CMK (cell line): ENCODE measurements at regions not wholly inside any gene's neighbourhood (a gene's known extent, or its start where the extent isn't known, plus 50 kb on each side); places are given as distances from the start of the nearest gene placed in this dataset.
"Not testable (repeated sequence)": the region's sequence is repeated elsewhere in the genome, so short reads cannot be mapped to it uniquely, and the experiment has no call there.

Experiments
- DNase-seq: peaks from one replicate; pipeline ENCODE4 v3.0.0-alpha.2; 2010; ENCODE audit warnings: low read depth

DNA sequence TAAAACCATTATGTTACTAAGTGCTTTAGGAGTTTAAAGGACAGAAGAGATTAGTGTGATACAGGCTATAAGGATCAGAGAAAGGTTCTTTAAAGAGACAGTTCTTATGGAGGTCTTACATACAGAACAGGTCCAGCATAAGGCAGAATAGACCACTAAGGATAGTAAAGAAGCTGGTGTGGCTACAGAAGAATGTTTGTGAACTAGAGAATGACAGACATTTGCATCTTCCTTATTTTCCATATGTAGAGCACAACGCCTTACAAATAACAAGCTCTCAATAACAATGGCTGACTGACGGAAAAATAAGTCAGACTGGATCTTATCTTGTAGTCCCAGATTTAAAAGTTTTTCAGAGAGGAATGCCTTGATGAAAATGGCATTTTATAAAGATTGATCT is 95.6 kb upstream of the NOTCH2NLA start:
- not testable (repeated sequence) for DNase-seq

- DNase-seq = not testable (repeated sequence)
These were observed 94.5 kb upstream of the NOTCH2NLA start for GRCh38 chr1:146323302-146323701.

DNA sequence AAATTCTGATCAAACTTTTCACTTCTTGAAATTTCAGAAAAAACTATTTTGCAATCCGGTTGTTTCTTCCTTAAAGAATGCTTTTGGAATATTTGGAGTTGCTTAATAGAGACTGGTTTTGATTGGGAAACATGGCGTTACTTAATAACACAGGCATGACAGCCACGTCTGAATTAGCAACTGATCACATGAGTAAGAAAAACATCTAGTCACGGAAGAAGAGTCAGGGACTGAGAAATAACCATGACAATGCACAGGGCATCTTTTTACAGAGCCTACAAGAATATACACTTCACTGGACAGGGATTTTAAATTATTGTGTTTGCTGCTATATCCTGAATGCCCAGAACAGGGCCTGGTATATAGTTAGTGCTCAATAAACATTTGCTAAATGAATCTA is 94.1 kb upstream of the NOTCH2NLA start:
- DNase-seq = not testable (repeated sequence)

GRCh38 chr1:146318715-146319114 is 89.9 kb upstream of the NOTCH2NLA start:
- DNase-seq = not testable (repeated sequence)

DNA sequence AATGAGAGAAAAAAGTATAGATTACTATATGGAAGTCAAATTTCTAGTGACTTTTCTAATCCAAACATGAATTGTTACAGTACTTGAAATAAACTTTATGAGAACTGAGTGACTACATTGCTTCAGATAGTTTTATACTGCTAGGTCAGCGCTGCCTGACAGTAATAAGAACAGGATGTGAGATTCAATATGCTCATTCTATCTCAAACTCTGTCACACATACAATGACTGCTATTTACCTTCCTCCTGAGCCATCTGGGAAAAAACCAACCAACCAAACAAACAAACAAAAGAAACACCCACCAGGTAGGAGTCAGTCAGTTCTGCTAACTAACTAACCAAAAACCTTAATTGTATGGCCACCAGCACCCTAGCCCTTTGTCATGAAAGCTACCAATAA is 89.0 kb upstream of the NOTCH2NLA start:
- DNase-seq = not testable (repeated sequence)

DNA sequence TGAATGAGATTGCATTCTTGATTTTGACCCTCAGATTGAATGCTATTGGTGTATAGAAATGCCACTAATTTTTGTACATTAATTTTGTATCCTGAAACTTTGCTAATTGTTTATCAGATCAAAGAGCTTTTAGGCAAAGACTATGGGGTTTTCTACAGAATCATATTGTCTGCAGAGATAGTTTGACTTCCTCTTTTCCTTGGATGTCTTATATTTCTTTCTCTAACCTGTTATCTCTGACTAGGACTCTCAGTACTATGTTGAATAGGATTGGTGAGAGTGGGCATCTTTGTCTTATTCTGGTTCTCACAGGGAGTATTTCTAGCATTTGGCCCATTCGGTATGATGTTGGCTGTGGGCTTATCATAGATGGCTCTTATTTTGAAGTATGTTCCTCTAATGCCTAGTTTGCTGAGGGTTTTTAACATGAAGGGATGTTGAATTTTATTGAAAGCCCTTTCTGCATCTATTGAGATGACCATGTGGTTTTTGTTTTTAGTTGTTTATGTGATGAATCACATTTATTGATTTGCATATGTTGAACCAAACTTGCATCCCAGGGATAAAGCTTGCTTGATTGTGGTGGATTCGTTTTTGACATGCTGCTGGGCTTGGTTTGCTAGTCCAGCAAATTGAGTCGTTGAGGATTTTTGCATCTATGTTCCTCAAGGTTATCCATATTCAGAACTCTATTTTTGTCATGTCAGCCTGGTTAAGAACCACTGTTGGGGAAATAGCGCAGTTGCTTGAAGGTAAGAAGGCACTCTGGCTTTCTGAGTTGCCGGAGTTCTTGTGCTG is 85.8 kb upstream of the NOTCH2NLA start:
- DNase-seq = not testable (repeated sequence)

DNA sequence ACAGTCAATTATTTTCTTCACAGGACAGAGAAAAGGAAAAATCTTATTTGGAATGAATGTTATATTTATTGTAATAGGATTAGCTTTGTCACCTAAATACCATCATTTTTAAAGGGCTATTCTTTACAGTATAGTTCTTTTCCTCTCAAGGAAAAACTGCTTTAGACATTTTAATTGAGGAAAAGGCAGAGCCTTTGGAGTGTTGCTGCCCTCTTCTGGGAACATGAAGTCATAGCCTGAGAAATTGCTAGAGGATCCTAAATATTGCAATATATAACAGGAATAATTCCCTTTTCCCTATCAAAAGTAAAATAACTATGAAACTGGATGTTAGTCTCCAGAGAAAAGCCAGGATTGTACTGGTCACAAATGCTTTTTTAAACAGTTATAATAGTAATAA is 81.8 kb upstream of the NOTCH2NLA start:
- not testable (repeated sequence) for DNase-seq

DNA sequence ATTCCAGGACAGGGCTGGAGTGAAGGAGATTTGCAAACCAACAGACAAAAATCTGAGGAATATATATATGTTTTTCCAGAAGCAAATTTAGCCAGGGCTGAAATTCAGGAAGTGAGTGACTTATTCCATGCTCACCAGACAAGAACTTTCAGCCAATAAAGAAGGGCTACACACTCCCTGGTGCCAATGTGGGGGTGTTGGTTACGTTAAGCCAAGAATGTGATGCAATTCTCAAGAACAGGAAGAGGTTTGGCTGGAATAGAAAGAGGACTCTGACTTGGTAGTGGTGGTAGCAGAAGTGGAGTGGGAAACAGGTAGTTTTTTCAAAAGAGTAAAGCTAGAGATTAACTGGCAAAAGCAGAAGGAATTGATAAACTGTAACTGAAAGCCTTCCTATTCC is 80.6 kb upstream of the NOTCH2NLA start:
- not testable (repeated sequence) for DNase-seq

- not testable (repeated sequence) for DNase-seq
These were observed 80.1 kb upstream of the NOTCH2NLA start for GRCh38 chr1:146308892-146309291.

- not testable (repeated sequence) for DNase-seq
These were observed 79.3 kb upstream of the NOTCH2NLA start for GRCh38 chr1:146308152-146308551.

DNA sequence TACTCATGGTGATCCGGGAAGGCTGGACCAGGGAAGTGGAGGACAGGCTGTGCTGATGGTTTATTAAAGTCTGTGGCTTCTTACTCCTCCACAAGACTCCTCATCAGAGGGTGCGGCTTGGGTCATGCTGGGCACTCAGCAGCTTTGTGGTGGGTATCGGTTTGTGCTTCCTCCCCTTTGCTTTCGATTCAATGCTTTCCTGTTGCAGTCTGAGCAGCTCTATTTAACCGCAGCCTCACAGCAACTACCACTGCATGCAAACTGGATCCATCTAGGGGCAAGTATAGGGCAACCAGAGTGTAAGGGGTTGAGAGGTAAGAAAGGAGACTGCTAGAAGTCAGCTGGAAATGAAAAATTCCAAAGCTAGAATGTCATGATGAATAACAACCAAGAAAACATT is 78.8 kb upstream of the NOTCH2NLA start:
- DNase-seq = not testable (repeated sequence)

DNA sequence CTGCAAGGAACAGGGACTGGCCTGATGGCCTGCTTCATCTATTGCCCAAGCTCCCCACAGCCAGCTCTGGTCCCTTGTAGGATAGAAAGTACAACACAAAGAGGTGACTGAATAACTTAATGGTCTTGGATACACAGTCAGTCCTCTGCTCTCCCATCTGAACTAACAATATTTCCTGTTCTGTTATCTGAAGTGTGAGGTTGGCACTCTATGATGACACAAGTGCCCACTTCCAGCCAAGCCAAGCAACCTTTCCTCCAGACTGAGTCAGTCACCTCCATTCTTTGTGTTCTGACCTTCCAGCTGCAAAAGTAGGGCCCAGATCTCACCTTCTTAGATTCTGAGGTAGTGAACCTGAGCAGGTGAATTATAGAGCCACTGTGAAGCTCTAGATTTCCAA is 77.8 kb upstream of the NOTCH2NLA start:
- DNase-seq = not testable (repeated sequence)

GRCh38 chr1:146305442-146305841 is 76.6 kb upstream of the NOTCH2NLA start:
- DNase-seq = not testable (repeated sequence)

- not testable (repeated sequence) for DNase-seq
These were observed 69.7 kb upstream of the NOTCH2NLA start for GRCh38 chr1:146298575-146298897.

- not testable (repeated sequence) for DNase-seq
These were observed 69.2 kb upstream of the NOTCH2NLA start for GRCh38 chr1:146297781-146298574.

DNA sequence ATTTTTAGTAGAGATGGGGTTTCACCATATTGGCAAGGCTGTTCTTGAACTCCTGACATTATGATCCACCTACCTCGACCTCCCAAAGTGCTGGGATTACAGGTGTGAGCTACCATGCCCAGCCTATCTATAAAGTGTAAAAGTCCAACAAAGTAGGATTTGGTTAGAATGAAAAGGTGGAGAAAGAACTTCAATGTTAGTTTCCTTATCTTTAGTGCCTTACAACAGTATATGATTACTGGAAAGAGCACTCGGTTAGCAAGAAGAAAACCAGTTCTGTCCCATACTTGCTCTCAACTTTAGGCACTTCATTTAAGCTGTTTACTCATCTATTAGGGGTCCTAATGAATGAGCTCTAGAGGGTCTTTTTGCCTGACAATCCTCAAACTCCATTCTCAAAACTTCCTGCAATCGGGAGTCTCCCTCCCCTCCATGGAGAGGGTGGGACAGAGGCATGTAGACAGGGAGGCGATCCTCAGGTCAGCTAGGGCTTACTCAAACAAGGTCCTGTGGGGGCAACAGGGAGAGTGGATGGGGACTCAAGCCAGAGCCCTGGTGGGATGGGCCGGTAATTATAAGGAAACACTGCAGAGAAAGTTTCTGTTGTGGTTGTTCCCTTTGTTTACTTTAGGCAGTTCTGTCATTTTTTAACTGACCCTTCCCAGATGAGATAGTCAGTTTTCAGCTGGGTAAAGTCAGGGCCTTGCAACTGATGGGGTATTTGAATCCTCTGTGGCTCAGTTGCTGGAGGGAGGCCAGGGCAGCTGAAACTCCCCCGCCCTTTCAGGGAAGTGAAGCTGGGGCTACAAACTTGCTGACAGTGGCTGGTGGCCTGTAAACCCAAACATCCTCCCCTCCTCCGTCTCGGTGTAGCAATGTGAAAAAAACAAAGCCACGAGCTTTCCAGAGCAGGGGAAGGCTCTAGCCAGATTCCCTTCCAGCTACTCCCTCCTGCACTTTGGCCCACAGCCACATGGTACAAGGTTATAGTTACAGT is 64.4 kb upstream of the NOTCH2NLA start:
- DNase-seq = not testable (repeated sequence)

DNA sequence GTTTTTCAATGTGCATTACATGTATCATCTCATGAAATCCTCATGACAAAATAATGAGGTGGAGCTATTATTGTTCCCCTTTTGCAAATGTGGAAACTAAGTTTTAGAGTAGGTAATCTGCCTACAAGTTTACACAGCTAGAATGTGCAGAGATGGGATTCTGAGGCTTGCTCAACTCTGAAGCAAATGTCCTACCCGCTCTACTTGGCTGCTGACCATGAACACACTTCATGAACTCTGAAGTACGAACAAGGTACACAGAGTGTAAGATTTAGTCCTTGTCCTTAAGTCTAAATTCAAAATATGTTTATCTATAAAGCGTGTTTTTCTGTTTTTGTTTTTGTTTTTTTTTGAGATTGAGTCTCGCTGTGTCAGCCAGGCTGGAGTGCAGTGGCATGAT is 63.6 kb upstream of the NOTCH2NLA start:
- DNase-seq = not testable (repeated sequence)

DNA sequence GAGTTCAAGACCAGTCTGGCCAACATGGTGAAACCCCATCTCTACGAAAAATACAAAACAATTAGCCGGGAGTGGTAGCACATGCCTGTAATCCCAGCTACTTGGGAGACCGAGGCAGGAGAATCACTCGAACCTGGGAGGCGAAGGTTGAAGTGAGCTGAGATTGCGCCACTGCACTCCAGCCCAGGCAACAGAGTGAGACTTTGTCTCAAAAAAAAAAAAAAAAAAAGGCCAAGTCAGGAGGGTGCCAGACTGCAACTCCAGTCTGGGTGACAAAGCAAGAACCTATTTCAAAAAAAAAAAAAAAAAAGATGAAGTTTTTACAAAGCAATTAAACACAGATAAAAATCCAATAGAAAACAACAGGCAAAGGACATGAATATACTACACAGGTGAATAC is 59.1 kb upstream of the NOTCH2NLA start:
- DNase-seq = not testable (repeated sequence)

- DNase-seq = not testable (repeated sequence)
These were observed 55.9 kb upstream of the NOTCH2NLA start for GRCh38 chr1:146284760-146285159.

DNA sequence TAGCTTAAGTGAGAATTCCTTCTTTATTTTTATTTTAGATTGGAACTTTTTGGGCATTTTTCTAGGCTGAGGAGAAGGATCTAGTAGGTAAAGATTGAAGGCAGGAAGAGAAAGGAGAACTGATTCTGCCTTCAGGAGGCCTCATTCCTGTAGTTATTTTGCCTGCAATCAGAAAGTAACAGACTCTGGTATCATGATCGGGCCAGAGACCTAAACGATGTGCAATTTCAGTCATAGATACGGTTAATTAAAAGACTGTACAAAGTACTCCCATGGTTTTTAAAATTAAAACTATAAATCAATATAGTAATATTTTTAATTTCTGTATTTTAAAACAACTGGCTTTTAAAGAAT is 54.7 kb upstream of the NOTCH2NLA start:
- DNase-seq = not testable (repeated sequence)

DNA sequence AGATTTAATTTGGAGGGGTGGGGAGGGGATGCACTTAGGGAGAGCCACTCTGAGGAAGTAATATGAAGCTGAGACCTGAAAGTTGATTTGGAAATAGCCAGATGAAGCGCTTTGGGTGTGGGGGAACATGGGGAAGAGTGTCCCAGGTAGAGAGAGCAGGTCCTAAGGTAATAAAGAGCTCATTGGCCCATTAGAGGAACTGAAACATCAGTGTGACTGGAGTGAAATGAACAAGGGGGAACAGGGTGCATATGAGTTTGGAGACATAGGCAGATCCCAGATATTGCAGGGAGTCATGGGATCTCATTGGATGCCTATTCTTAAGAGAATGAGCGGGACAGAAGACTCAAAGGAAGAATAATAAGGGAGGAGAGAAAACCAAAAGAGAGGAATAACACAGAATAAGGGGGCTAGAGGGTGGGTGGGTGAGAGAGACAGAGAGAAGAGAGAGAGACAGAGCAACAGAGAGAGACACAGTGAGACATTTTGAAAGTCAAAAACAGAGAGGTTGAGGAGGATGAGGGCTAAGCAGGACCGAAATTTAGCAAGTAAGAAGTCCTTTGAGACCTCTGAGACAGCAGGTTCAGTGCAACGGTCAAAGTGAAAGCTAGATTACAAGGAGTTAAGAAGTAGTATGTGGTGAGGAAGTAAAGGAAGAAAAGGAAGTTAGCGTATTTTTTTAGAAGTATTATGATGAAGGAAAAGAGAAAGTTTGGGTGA is 54.1 kb upstream of the NOTCH2NLA start:
- not testable (repeated sequence) for DNase-seq
